HG03196 (cell line): ENCODE measurements at regions not wholly inside any gene's neighbourhood (a gene's known extent, or its start where the extent isn't known, plus 50 kb on each side); places are given as distances from the start of the nearest gene placed in this dataset.

Source experiments
- ATAC-seq: cut with Tn5 transposase; IDR thresholded peaks from one replicate; pipeline ENCODE4 v1.9.1; 2021; ENCODE audit not compliant: unreplicated experiment

DNA sequence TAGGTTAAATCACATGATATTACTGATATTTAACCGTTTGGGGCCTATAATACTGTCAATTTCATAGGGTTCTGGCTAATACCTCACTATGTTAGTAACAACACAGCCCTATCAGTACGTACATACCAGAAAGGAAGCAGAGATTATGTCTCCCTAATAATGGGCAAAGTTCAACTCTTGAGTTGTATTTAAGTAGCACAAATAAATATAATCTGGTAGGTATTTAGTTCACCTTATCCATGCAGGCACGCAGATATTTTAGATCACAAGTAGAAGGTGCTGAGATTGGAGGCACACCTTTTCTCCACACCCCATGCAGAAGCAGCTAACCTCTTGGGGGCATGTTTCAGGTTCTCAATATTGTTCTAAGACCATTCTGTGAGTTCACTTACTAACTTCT, 118.9 kb downstream of the IRS1 start:
- no peak for ATAC-seq

DNA sequence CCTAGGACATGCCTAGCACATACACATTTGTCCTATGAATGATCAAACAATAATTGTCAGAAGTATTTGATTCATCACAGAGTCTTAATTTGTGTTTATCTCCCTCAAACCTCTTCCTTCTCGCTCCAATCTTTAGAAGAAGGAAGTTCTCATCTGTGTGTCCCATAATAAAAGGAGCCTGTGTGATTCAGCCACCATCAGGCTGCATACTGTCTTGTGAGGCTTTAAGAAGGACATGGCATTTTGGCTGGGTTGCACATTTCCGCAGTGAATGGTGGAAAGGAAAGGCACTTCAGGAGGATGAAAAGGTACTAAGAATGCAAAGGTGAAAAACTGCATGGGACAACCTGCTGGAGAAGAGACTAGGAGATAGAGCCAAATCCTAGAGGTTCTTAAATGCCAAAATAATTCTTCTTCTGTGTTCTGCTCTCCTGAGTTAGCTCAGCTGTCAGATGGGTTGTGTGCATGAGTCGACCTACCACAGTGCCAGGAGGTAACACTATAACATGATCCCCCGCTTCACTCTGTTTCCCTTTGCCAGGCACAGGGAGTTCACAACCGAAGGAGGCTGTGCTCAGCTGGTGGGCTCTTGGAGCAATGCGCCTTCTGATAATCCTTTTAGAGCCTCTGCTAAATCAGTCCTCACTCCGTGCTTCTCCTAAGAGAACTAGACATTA, 120.1 kb downstream of the IRS1 start:
- no peak for ATAC-seq

DNA sequence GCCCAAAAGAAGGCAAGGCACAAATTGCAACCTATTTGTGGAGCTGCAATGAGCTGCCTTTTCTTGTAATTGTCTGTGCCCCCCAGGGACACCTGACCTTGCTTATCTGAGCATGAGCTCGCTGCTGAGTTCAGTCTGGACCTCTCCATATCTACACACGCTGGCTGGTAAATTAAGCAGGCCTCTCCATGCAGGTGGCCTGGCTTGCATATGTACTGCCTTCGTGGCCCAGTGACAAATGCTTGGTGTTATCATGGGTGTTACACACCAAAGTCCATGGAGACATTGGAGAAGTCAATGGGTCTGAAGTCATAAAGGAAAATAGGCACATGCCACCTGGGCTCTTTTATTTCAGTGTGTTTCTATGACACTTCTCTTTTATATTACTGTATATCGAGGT, 121.2 kb downstream of the IRS1 start:
- ATAC-seq = no peak

GRCh38 chr2:226677080-226677479, 122.5 kb downstream of the IRS1 start:
- no peak for ATAC-seq

DNA sequence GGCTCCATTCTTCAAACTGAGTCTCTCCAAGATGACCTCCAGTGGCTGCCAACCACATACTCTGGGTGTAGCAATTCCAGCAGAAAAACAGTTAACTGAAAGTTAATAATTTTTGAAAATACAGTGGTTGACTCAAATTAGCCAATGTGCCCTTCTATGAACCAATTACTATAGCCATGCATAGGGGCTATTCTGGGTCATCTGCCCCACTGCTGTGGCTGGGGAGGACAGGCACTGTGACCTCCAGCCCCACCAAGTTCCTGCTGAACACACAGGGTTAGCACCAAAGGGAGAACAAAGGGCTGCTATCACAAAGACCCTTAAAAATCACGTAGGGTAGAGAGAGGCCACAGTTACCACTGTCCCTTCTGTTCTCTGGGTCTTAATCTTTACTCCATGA, 123.0 kb downstream of the IRS1 start:
- no peak for ATAC-seq

DNA sequence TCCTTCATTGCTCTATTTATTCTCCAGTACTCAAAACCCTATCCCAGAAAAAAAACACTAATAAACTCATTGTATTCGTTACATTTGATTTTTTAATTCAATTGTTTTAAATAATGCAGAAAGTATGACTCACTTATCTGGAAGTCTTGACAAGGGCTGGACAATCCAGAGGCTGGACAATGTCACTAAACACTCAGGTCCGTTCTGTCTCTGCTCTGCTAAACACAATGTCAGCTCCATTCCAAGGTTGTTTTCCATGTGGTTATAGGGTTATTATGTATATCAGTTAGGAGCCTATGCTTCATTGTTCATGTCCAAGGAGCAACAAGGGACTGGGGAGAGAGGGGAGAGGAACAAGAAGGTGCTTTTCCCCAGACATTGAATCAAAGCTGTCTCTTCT, 125.5 kb downstream of the IRS1 start:
- ATAC-seq = no peak

DNA sequence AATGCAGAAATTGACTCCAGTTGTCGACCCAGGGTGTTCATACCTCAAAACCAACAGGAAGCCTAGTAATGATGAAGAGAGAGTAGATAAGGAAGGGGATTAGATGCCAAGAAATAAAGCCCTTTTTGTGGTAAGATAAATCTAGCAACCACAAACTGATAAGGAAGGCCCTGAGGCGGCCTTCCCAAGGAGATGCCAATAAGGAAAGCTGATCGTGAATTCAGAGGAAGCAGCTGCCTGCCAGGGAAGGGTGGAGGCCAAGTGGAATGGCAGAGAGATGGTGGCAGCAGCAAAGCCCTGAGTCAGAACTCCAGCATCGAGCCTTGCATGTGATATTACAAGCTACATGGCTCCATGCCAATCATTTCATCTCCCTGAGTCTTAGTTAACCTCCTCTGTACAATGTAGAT, 126.3 kb downstream of the IRS1 start:
- no peak for ATAC-seq

DNA sequence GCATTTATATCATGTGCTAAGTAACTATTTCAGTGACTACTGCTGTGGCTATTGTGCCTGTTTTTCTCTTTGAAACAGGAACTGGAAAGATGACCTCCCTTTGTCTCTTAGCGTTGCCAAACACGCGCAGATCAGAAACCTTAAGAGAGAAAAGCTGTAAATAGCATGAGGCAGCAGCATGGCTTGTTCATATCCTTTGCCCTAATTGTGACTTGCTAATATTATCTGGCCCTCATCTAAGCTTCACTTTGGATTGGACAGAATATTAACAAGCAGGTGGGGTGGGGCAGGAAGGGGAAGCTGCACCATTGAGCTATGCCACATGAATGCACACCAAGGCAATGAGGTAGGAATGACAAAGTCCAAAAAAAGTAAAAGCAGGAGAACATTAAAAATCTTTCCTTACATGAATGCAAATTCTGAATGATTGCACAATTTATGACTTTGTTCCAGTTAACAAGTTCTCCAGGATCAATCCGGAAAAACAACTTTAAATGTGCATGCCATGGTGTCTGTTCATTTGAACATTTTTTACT, 128.4 kb downstream of the IRS1 start:
- ATAC-seq = no peak

- ATAC-seq = no peak
These were observed 129.7 kb downstream of the IRS1 start for GRCh38 chr2:226669905-226670304.

- ATAC-seq = no peak
These were observed 130.4 kb downstream of the IRS1 start for GRCh38 chr2:226669249-226669648.

DNA sequence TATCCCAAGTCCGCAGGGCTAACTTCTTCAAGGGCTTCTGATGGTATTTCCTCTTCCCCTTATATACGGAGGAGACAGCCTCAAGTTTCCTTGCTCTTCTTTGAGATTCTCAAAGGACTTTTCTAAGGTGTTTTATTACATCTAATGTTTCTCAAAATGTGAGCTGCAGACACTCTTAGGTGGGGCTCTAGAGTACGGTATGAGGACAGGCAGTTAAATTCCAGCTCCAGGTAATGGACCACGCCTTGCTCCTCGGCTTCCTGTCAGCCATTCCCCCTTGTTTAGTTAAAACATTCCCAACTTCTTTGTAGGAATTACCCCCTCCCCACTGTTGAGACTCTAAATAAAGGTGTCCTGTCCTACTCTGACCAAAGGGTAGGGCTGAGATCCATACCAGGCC, 131.9 kb downstream of the IRS1 start:
- ATAC-seq = no peak

- ATAC-seq = no peak
These were observed 134.3 kb downstream of the IRS1 start for GRCh38 chr2:226665306-226665831.

- ATAC-seq = no peak
These were observed 135.0 kb downstream of the IRS1 start for GRCh38 chr2:226664661-226665060.

GRCh38 chr2:226664140-226664539, 135.5 kb downstream of the IRS1 start:
- ATAC-seq = no peak

DNA sequence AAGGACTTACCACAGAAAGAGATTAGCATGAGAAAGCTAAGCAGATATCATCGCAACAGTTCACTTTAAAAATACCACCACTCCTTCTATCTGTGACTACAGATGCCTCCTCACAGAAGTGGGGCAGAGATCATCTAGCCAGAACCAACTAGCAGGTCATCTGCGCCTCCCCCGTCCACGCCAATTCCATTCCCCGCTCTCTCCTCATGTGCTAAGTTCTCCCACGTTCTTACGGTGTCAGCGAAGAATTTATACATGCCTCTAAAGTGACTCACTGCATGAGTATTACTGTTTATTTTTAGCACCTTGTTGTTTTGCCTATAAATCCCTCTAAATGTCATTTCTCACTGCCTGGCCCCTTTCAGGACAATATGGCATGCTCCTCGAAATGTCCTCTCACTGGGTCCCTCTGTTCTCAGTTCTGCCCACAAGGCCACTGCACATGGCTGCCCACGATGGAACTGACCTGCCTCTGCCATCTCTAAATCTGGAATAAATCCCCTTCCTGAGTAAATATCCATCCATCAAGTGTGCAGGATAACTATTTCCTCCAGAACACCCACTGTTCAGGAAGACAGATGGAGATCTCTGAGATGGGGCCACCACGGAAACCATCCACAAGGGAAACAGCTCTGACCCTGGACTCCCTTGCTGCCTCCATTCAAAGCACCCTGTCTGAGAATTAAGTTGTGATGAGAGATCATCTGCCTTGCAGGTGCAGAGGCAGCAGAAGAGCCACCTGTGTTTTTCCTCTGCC, 137.7 kb downstream of the IRS1 start:
- ATAC-seq = no peak

DNA sequence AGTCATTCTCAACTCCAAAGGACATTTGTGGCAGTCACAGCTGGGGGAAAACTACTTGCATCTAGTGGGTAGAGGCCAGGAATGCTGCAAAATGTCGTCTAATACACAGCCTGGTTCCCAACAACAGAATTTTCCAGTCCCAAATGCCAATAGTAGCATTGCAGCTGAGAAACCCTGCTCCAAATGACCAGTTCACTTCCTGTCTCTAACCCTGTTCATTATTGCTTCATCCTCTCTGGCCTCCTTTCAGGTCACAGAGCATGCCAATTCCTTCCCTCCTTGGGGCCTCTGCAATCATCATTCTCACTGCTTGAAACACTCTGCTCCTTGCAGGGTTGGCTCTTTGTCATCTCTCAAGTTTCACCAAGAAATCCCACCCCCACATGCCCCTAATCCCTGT, 139.1 kb downstream of the IRS1 start:
- no peak for ATAC-seq

DNA sequence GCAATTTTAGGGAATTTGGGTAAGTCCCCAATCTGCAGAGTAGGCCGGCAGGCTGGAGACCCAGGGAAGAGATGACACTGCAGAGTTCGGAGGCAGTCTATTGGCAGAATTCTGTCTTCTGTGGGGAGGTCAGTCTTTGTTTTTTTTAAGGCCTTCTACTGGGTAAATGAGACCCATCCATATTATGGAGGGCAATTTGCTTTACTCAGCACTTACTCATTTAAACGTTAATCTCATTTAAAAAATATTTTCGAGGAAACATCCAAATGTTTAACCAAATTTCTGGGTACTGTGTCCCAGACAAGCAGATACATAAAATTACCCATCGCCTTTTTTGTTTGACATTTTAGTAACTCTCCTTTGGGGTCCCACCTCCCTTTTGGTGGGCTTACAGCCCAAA, 139.5 kb downstream of the IRS1 start:
- no peak for ATAC-seq

- ATAC-seq = no peak
These were observed 140.2 kb downstream of the IRS1 start for GRCh38 chr2:226659410-226659809.

- ATAC-seq = no peak
These were observed 141.1 kb downstream of the IRS1 start for GRCh38 chr2:226658555-226658954.

GRCh38 chr2:226657340-226658053, 142.1 kb downstream of the IRS1 start:
- no peak for ATAC-seq

GRCh38 chr2:226656367-226656766, 143.3 kb downstream of the IRS1 start:
- no peak for ATAC-seq

DNA sequence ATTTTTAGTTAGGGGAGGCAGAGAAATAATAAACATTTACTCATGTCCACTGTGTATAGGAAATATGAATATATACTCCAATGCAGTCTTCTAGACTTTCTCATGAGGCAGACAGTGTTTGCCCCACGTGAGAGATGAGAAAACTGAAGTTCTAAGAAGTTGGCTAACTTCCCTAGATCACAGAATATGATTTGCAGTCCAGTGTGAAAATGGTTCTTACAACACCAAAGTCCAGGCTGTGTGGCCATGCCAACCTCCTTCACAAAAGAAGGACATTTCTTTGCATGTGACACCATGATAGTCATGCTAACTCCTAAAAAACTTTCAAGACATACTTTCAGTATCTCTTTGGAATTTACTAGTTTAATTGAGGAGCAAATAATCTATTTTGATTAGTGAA, 143.7 kb downstream of the IRS1 start:
- ATAC-seq = no peak
